AG10803 (cell line): ENCODE measurements at regions not wholly inside any gene's neighbourhood (a gene's known extent, or its start where the extent isn't known, plus 50 kb on each side); places are given as distances from the start of the nearest gene placed in this dataset.
A peak's percentile ranks its signal among the peaks of the same experiment; 100 is the strongest.

Source experiments
- DNase-seq: peaks from one replicate; pipeline ENCODE4 v3.0.0; 2010; ENCODE audit warnings: low read depth
- H3K4me3 ChIP-seq: 2 replicates; pipeline ENCODE4 v1.5.1; 2011; ENCODE audit warnings: mild to moderate bottlenecking, low read length, control low read depth
- TF ChIP-seq, protein P1 (sequence below): conservative IDR thresholded peaks from 2 replicates; pipeline ENCODE4 v1.5.1; 2011; ENCODE audit warnings: mild to moderate bottlenecking, low read length, control low read depth, inconsistent platforms

DNA sequence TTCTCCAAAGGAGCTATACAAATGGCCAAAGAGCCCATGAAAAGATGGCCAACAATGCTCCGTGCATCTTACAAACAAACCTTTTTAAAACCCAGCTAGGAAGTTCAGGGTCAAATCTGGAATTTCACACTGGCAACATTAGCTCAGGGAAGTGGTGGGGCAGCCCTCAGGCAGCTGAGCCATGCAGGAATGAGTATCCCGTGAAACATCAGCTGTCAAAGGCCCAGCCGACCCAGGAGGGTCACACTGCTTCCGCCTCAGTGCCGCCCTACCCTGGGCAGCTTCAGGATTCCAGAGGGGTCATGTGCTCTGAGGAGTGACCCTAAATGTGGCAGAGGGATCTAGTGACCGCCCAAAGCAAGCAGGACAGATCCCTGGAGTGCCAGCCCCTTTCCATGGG, 73.4 kb downstream of the LINC01488 start:
- TF ChIP-seq, protein P1, sequence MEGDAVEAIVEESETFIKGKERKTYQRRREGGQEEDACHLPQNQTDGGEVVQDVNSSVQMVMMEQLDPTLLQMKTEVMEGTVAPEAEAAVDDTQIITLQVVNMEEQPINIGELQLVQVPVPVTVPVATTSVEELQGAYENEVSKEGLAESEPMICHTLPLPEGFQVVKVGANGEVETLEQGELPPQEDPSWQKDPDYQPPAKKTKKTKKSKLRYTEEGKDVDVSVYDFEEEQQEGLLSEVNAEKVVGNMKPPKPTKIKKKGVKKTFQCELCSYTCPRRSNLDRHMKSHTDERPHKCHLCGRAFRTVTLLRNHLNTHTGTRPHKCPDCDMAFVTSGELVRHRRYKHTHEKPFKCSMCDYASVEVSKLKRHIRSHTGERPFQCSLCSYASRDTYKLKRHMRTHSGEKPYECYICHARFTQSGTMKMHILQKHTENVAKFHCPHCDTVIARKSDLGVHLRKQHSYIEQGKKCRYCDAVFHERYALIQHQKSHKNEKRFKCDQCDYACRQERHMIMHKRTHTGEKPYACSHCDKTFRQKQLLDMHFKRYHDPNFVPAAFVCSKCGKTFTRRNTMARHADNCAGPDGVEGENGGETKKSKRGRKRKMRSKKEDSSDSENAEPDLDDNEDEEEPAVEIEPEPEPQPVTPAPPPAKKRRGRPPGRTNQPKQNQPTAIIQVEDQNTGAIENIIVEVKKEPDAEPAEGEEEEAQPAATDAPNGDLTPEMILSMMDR = no peak
- no peak for DNase-seq
- no peak overlapping the region for H3K4me3 ChIP-seq

- DNase-seq = no peak
- no peak overlapping the region for H3K4me3 ChIP-seq
- TF ChIP-seq, protein P1 = no peak
Measured at GRCh38 chr11:69557266-69557665, 75.8 kb downstream of the LINC01488 start.

DNA sequence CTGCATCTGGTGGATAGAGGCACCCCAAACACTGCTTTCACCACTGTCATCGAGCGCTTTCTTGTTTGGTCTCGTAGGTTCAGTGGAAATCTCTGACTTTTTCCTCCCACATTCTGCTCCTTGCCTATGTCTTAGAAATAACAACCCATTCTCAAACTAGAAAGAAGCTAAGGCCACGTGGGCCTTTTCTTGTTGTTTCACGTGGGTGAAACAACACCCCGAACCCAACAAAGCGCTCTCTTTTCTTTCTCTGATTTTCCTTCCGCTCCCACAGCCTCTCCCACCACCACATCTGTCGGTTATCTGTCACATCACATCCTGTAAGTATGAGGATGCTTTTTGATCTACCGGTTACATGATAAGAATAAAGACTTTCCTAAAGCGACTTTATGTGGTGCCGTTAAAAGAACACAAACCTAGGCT, 77.1 kb downstream of the LINC01488 start:
- TF ChIP-seq, protein P1 = no peak
- H3K4me3 ChIP-seq = no peak overlapping the region
- no peak for DNase-seq

DNA sequence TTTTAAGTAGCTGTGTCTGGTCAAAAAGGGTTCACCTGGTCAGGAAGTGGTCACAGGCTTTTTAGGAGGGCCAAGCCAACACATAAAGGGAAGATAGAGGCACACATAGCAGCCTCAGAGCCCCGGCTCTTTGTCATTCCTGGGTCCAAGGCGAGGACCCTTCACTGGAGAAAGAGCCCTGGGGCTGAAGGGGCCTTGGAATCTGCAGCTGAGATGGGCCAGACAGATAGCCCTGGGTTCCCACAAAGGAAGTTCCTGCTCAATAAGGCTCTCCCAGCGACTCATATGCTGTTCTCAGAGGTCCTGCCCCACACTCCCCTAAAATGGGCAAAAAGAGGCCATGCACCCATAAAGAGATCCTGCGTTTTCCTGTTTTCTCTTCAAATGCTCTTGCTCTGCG, 77.7 kb downstream of the LINC01488 start:
- DNase-seq = no peak
- TF ChIP-seq, protein P1 = no peak
- no peak overlapping the region for H3K4me3 ChIP-seq

- DNase-seq = peak; percentile 25
- TF ChIP-seq, protein P1 = no peak
- no peak overlapping the region for H3K4me3 ChIP-seq
Measured at GRCh38 chr11:69560141-69560790, 78.8 kb downstream of the LINC01488 start.

GRCh38 chr11:69562302-69562701, 78.7 kb upstream of the CCND1 start:
- TF ChIP-seq, protein P1 = no peak
- H3K4me3 ChIP-seq = no peak overlapping the region
- no peak for DNase-seq

DNA sequence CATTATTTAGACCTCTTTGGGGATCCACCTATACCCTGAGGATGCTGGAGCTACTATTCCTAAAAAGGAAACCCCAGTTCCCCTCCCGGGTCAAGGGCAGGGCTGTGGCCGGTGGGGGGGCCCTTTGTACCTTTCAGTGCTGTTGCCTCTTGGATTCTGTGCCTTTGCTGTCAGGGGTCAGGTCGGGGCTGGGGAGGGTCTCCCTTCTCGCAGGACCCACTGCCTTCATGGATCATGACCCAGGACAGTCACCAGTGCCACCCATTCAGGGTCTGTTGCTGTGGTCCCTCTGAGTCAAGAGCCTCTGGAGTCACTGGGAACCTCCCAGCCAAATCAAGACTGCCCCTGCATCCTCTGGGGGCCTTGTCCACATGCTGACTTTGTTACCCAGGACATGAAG, 78.1 kb upstream of the CCND1 start:
- TF ChIP-seq, protein P1 = no peak

More for the DNA sequence above, 78.1 kb upstream of the CCND1 start:
- no peak overlapping the region for H3K4me3 ChIP-seq
- no peak for DNase-seq
